ENCODE measurements at regions not wholly inside any gene's neighbourhood (a gene's known extent, or its start where the extent isn't known, plus 50 kb on each side); places are given as distances from the start of the nearest gene placed in this dataset.
"Not testable (repeated sequence)": the region's sequence is repeated elsewhere in the genome, so short reads cannot be mapped to it uniquely, and the experiment has no call there.

GRCh38 chr6:14542670-14543366, 425.2 kb downstream of the CD83 start:
- no peak for DNase-seq (ENCODE audit: low read depth in 4 of 4, low spot score in 3 of 4)

- no peak for DNase-seq (ENCODE audit: low read depth in 4 of 4, low spot score in 3 of 4)
Measured at GRCh38 chr6:14543971-14544585, 426.5 kb downstream of the CD83 start.

- DNase-seq (ENCODE audit: low read depth in 4 of 4, low spot score in 3 of 4): no peak
Measured at GRCh38 chr6:14544666-14545065, 427.1 kb downstream of the CD83 start.

GRCh38 chr6:14545496-14545895, 427.9 kb downstream of the CD83 start:
- DNase-seq (ENCODE audit: low read depth in 4 of 4, low spot score in 3 of 4): no peak

- no peak for DNase-seq (ENCODE audit: low read depth in 4 of 4, low spot score in 3 of 4)
Measured at GRCh38 chr6:14546036-14546435, 428.5 kb downstream of the CD83 start.

- no peak for DNase-seq (ENCODE audit: low read depth in 4 of 4, low spot score in 3 of 4)
Measured at GRCh38 chr6:14547284-14547998, 429.9 kb downstream of the CD83 start.

- DNase-seq (ENCODE audit: low read depth in 4 of 4, low spot score in 3 of 4): no peak
Measured at GRCh38 chr6:14549304-14549770, 431.8 kb downstream of the CD83 start.

- DNase-seq (ENCODE audit: low read depth in 4 of 4, low spot score in 3 of 4): no peak
Measured at GRCh38 chr6:14549871-14550270, 432.3 kb downstream of the CD83 start.

- no peak for DNase-seq (ENCODE audit: low read depth in 4 of 4, low spot score in 3 of 4)
Measured at GRCh38 chr6:14550410-14550809, 432.8 kb downstream of the CD83 start.

GRCh38 chr6:14550822-14551221, 433.2 kb downstream of the CD83 start:
- DNase-seq (ENCODE audit: low read depth in 4 of 4, low spot score in 3 of 4): no peak

- not testable (repeated sequence) for DNase-seq (ENCODE audit: low read depth in 4 of 4, low spot score in 3 of 4)
Measured at GRCh38 chr6:14551601-14552000, 434.0 kb downstream of the CD83 start.

GRCh38 chr6:14552891-14553290, 435.3 kb downstream of the CD83 start:
- no peak for DNase-seq (ENCODE audit: low read depth in 4 of 4, low spot score in 3 of 4)

GRCh38 chr6:14553515-14553914, 435.9 kb downstream of the CD83 start:
- DNase-seq (ENCODE audit: low read depth in 4 of 4, low spot score in 3 of 4): no peak

- no peak for DNase-seq (ENCODE audit: low read depth in 4 of 4, low spot score in 3 of 4)
Measured at GRCh38 chr6:14555804-14556203, 438.2 kb downstream of the CD83 start.

GRCh38 chr6:14559746-14560536, 442.4 kb downstream of the CD83 start:
- DNase-seq (ENCODE audit: low read depth in 4 of 4, low spot score in 3 of 4): peak in 1 of 4 donors; percentile 27

GRCh38 chr6:14561563-14561962, 444.0 kb downstream of the CD83 start:
- DNase-seq (ENCODE audit: low read depth in 4 of 4, low spot score in 3 of 4): not testable (repeated sequence)

- DNase-seq (ENCODE audit: low read depth in 4 of 4, low spot score in 3 of 4): no peak
Measured at GRCh38 chr6:14567842-14568241, 450.3 kb downstream of the CD83 start.

- DNase-seq (ENCODE audit: low read depth in 4 of 4, low spot score in 3 of 4): no peak
Measured at GRCh38 chr6:14569394-14569793, 451.8 kb downstream of the CD83 start.

GRCh38 chr6:14569874-14570273, 452.3 kb downstream of the CD83 start:
- DNase-seq (ENCODE audit: low read depth in 4 of 4, low spot score in 3 of 4): not testable (repeated sequence)

GRCh38 chr6:14571001-14571400, 453.4 kb downstream of the CD83 start:
- no peak for DNase-seq (ENCODE audit: low read depth in 4 of 4, low spot score in 3 of 4)

GRCh38 chr6:14571746-14572145, 454.2 kb downstream of the CD83 start:
- DNase-seq (ENCODE audit: low read depth in 4 of 4, low spot score in 3 of 4): no peak

Measured in left renal pelvis (tissue), 4 donors.